ENCODE measurements at regions not wholly inside any gene's neighbourhood (a gene's known extent, or its start where the extent isn't known, plus 50 kb on each side); places are given as distances from the start of the nearest gene placed in this dataset.

GRCh38 chr2:115999039-115999438 is 1556.6 kb downstream of the DPP10 start:
- TF ChIP-seq MYC (IDR thresholded peaks at IDR 0.05; ENCODE audit: low read depth, low read length) (no peak), POLR2AphosphoS5 (IDR thresholded peaks at IDR 0.05; ENCODE audit: insufficient read depth, low read depth, low read length) (no peak), CTCF (IDR thresholded peaks at IDR 0.05; ENCODE audit: extremely low read depth in 1 of 2, insufficient read depth in 1 of 2, low read depth in 1 of 2, low read length in 2 of 2) (no peak), POLR2A (IDR thresholded peaks at IDR 0.05; ENCODE audit: low read depth, low read length) (no peak), EZH2 (IDR thresholded peaks at IDR 0.05; ENCODE audit: borderline replicate concordance, low read depth, low read length, severe bottlenecking) (no peak), MAX (IDR thresholded peaks at IDR 0.05; ENCODE audit: insufficient read depth, insufficient read length) (no peak)
